ACC112 (cell line): ENCODE measurements at regions not wholly inside any gene's neighbourhood (a gene's known extent, or its start where the extent isn't known, plus 50 kb on each side); places are given as distances from the start of the nearest gene placed in this dataset.

Experiments used
- H2AFZ ChIP-seq: fragments of 200-600 bp; sonication (generic); one replicate; pipeline ENCODE4 v1.6.0; 2017; ENCODE audit warnings: antibody characterized with exemption, low read length; ENCODE audit not compliant: unreplicated experiment
- H3K27ac ChIP-seq: fragments of 200-600 bp; sonication (generic); 2 replicates; pipeline ENCODE4 v1.5.1; 2014; ENCODE audit warnings: low read depth, mild to moderate bottlenecking, antibody characterized with exemption, low read length, moderate library complexity
- H3K27me3 ChIP-seq: fragments of 200-600 bp; sonication (generic); 2 replicates; pipeline ENCODE4 v1.6.1; 2014; ENCODE audit warnings: mild to moderate bottlenecking, antibody characterized with exemption, low read length, moderate library complexity, mixed read lengths; ENCODE audit not compliant: insufficient read depth
- H3K36me3 ChIP-seq: fragments of 200-600 bp; sonication (generic); 2 replicates; pipeline ENCODE4 v1.6.1; 2016; ENCODE audit warnings: mild to moderate bottlenecking, antibody characterized with exemption, low read length, moderate library complexity, mixed read lengths; ENCODE audit not compliant: insufficient read depth
- H3K4me1 ChIP-seq: fragments of 200-600 bp; sonication (generic); one replicate; pipeline ENCODE4 v1.6.1; 2016; ENCODE audit warnings: low read length, mixed read lengths; ENCODE audit not compliant: insufficient read depth, unreplicated experiment, control insufficient read depth
- H3K4me3 ChIP-seq: fragments of 200-600 bp; sonication (generic); 2 replicates; pipeline ENCODE4 v1.5.1; 2014; ENCODE audit warnings: mild to moderate bottlenecking, low read depth, low read length
- H3K79me2 ChIP-seq: fragments of 200-600 bp; sonication (generic); one replicate; pipeline ENCODE4 v1.6.0; 2016; ENCODE audit warnings: low read length; ENCODE audit not compliant: control insufficient read depth, unreplicated experiment, insufficient read depth

DNA sequence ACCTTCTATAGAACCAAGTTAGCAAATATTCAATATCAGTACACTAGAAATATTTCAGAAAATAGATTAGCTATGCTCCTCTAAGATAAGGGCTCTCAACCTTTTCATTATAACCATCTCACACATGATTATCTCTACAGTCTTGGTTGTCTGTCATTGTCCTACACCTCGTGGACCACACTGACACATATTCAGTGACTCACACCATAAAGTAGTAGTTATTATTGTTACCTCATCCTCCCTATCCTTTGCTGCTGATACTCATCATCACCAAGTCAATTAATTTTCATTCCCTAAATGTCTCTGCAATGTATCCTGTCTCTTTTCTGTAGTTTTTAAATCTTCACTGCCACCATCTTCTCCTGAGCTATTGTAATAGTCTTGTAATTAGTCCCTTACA, 1309.2 kb upstream of the C9orf72 start:
- no peak overlapping the region for H2AFZ ChIP-seq
- no peaks in the 10 kb centered on the region for H3K4me1 ChIP-seq
- no peak overlapping the region for H3K27ac ChIP-seq
- no peaks in the 10 kb centered on the region for H3K79me2 ChIP-seq
- no peaks in the 10 kb centered on the region for H3K27me3 ChIP-seq
- no peaks in the 10 kb centered on the region for H3K36me3 ChIP-seq
- H3K4me3 ChIP-seq: no peak overlapping the region

GRCh38 chr9:28883234-28883633, 1310.0 kb upstream of the C9orf72 start:
- no peak overlapping the region for H3K27ac ChIP-seq
- H3K27me3 ChIP-seq: no peaks in the 10 kb centered on the region
- H3K36me3 ChIP-seq: no peaks in the 10 kb centered on the region
- no peaks in the 10 kb centered on the region for H3K4me1 ChIP-seq
- H3K79me2 ChIP-seq: no peaks in the 10 kb centered on the region
- no peak overlapping the region for H3K4me3 ChIP-seq
- H2AFZ ChIP-seq: no peak overlapping the region

GRCh38 chr9:28887188-28887884, 1314.1 kb upstream of the C9orf72 start:
- no peak overlapping the region for H3K27ac ChIP-seq
- no peaks in the 10 kb centered on the region for H3K79me2 ChIP-seq
- no peak overlapping the region for H3K4me3 ChIP-seq
- no peak overlapping the region for H2AFZ ChIP-seq
- H3K36me3 ChIP-seq: no peaks in the 10 kb centered on the region
- no peaks in the 10 kb centered on the region for H3K27me3 ChIP-seq
- no peaks in the 10 kb centered on the region for H3K4me1 ChIP-seq

DNA sequence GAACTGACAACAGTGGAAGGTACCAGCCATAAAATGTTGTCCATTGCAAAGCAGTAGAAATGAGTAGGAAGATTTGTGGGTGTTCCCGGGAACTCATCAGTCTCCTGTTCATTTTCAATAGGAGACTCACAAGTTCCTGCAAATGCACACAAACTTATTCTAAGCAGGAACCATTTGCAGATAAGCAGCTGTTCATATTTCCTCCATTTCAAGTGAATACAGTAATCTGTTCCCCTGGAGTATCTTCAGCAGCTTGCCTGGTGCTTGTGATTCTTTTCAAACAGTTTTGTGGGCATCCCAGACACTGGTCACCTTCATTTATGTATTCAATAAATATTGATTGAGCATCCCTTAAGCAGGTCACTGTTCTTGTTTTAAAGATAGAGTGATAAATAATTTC, 1315.5 kb upstream of the C9orf72 start:
- no peaks in the 10 kb centered on the region for H3K36me3 ChIP-seq
- no peak overlapping the region for H3K27ac ChIP-seq
- H2AFZ ChIP-seq: no peak overlapping the region

DNA sequence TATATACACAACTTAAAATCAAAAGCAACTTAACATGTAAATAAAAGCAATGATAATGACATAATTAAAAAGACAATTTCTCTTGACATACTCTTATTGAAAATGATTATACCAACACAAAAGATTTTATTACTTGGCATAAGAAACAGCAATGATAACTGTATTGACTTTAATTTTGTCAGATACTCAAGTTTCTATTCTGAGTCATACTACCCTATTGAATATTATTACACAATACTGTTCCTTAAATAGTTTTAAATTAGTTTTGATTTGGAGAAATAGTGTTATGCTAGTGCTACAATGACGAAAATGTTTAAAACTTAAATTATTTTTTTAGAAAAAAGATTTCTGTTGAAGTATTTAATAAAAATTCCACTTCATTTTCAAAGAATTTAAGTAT, 1319.3 kb upstream of the C9orf72 start:
- Histone ChIP-seq H3K27me3 (no peaks in the 10 kb centered on the region), H3K79me2 (no peaks in the 10 kb centered on the region), H3K27ac (no peak overlapping the region), H2AFZ (no peak overlapping the region), H3K36me3 (no peaks in the 10 kb centered on the region), H3K4me1 (no peaks in the 10 kb centered on the region), H3K4me3 (no peak overlapping the region)

More for the DNA sequence above, 1315.5 kb upstream of the C9orf72 start:
- no peaks in the 10 kb centered on the region for H3K79me2 ChIP-seq
- no peak overlapping the region for H3K4me3 ChIP-seq
- no peaks in the 10 kb centered on the region for H3K4me1 ChIP-seq
- H3K27me3 ChIP-seq: no peaks in the 10 kb centered on the region

DNA sequence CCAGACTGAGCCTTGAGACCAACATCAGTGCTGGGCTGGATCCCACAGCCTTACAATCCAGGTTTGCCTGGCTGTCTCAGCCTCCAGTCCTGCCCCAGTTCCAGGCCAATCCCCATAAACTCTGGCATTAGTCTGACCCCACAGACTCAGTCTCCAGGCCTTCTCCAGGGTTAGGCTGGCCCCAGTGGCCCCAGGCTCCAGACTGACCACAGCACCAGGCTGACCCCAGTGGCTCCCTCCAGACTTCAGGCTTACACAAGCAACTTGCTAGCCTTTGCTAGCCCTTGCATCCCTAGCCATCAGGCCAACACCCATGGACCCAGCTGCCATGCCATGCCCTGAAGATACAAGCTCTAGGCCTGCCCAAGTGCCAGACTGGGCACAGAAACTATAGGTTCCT, 1326.0 kb upstream of the C9orf72 start:
- no peak overlapping the region for H3K27ac ChIP-seq
- no peaks in the 10 kb centered on the region for H3K4me1 ChIP-seq
- H3K4me3 ChIP-seq: no peak overlapping the region
- H2AFZ ChIP-seq: no peak overlapping the region
- no peaks in the 10 kb centered on the region for H3K36me3 ChIP-seq
- H3K27me3 ChIP-seq: no peaks in the 10 kb centered on the region
- H3K79me2 ChIP-seq: no peaks in the 10 kb centered on the region

DNA sequence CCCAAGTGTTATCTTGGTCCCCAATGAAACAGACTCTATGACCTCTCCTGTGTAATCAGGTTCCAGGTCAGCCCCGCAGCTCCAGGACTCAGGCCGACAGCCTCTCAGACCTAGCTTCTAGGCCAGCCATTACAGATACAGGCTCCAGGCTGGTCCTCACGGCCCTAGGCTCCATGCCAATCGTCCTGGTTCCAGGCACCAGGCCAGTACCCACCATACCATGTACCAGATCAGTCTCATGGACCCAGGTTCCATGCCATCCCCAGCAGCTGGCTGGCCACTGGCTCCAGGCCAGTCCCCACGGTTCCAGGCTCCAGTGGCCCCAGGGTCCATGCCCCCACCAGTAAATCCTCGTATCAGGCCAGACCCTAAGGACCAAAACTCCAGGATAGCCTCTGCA, 1326.6 kb upstream of the C9orf72 start:
- H3K79me2 ChIP-seq: no peaks in the 10 kb centered on the region
- H3K36me3 ChIP-seq: no peaks in the 10 kb centered on the region
- H3K27ac ChIP-seq: no peak overlapping the region
- H2AFZ ChIP-seq: no peak overlapping the region
- no peaks in the 10 kb centered on the region for H3K27me3 ChIP-seq
- H3K4me3 ChIP-seq: no peak overlapping the region
- no peaks in the 10 kb centered on the region for H3K4me1 ChIP-seq

GRCh38 chr9:28900406-28900805, 1327.1 kb upstream of the C9orf72 start:
- H3K4me1 ChIP-seq: no peaks in the 10 kb centered on the region
- H2AFZ ChIP-seq: no peak overlapping the region
- H3K4me3 ChIP-seq: no peak overlapping the region
- no peak overlapping the region for H3K27ac ChIP-seq
- H3K27me3 ChIP-seq: no peaks in the 10 kb centered on the region
- H3K79me2 ChIP-seq: no peaks in the 10 kb centered on the region
- no peaks in the 10 kb centered on the region for H3K36me3 ChIP-seq

GRCh38 chr9:28909526-28909925, 1336.2 kb upstream of the C9orf72 start:
- Histone ChIP-seq H3K36me3 (no peaks in the 10 kb centered on the region), H3K79me2 (no peaks in the 10 kb centered on the region), H3K27ac (no peak overlapping the region), H3K4me3 (no peak overlapping the region), H2AFZ (no peak overlapping the region), H3K27me3 (no peaks in the 10 kb centered on the region), H3K4me1 (no peaks in the 10 kb centered on the region)

GRCh38 chr9:28912621-28913020, 1339.3 kb upstream of the C9orf72 start:
- H3K36me3 ChIP-seq: no peaks in the 10 kb centered on the region
- H2AFZ ChIP-seq: no peak overlapping the region
- no peaks in the 10 kb centered on the region for H3K79me2 ChIP-seq
- no peak overlapping the region for H3K27ac ChIP-seq
- H3K4me1 ChIP-seq: no peaks in the 10 kb centered on the region
- no peak overlapping the region for H3K4me3 ChIP-seq
- no peaks in the 10 kb centered on the region for H3K27me3 ChIP-seq

GRCh38 chr9:28915202-28915930, 1342.1 kb upstream of the C9orf72 start:
- H3K79me2 ChIP-seq: no peaks in the 10 kb centered on the region
- no peaks in the 10 kb centered on the region for H3K27me3 ChIP-seq
- no peaks in the 10 kb centered on the region for H3K4me1 ChIP-seq
- no peak overlapping the region for H3K4me3 ChIP-seq
- no peak overlapping the region for H2AFZ ChIP-seq
- H3K36me3 ChIP-seq: no peaks in the 10 kb centered on the region
- H3K27ac ChIP-seq: no peak overlapping the region
